GM19467 (cell line): ENCODE measurements at regions not wholly inside any gene's neighbourhood (a gene's known extent, or its start where the extent isn't known, plus 50 kb on each side); places are given as distances from the start of the nearest gene placed in this dataset.

ENCODE experiments used
- ATAC-seq: cut with Tn5 transposase; IDR thresholded peaks from one replicate; pipeline ENCODE4 v1.9.1; 2021; ENCODE audit warnings: mild to moderate bottlenecking, moderate library complexity; ENCODE audit not compliant: unreplicated experiment

DNA sequence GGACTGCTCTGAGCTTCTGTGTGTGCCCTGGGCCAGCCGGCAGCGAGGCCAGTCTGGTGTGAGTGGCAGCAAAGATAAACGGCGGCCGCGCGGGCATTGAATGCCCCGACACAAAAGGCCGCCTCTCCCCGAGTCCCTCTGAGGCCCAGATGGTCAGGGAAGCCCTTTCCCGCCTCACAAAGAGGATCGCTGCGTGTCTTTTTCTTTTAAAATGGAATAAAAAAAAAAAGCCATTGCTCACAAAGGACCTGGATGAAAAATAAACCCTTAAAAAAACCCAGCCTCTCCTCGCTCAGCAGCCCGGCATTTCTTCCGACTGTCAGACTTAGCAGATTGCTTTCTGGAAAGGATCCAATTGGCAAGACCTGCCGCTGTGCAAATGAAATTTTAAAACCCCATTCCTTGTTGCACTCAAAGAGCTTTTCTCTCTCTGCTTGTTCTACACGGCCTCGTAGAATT is 578.7 kb downstream of the BCOR start:
- ATAC-seq, result no peak

DNA sequence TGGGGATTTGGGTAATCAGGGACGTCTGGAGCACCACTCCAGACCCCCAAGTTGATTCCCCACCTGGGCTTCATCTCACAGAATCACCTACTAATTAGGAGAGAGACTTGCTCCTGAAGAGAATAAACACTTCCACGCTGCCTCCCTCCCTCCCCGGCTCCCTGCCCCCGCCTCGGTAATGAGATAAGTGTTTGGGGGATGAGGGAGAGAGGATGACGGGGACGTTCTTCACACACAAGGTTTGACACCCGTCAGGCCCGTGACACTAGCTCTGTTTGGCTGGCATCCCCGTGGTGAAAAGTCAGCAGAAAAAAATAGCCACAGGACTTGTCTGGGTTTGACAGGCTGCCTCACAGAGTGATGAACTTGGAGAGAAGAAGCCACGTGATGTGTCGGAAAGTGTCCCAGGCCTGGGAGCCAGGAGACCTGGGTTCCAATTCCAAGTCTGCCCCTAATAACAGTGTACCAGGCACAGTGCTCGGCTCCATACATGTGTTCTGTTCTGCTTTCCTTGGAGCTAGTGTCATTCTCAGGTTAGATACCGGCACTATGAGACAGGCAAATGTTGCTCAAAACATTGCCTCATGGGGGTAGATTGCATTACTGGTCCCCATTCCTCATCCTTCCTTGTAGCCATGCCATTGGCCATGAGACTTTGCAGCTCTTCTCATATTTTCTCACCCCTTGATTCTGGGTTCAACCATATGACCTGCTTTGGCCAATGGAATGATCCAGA is 578.0 kb downstream of the BCOR start:
- no peak for ATAC-seq

DNA sequence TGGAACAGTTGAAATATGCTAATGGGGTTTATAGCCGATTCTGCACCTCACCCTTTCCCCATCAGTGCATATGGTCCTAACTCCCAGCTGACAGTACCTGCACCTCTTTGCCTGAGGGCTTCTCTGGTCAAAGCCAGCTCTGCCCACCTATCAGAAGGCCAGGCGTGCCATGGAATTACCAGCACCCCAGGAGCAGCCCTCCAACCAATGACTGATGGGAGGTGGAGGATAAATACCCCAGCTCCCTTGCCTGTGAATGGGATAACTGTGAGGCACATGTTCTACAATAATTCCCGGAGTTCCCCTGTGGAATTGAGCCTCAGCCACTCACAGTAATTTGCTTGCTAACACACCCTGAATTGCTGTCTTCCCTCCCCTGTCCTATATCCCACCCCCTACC is 572.0 kb downstream of the BCOR start:
- no peak for ATAC-seq

DNA sequence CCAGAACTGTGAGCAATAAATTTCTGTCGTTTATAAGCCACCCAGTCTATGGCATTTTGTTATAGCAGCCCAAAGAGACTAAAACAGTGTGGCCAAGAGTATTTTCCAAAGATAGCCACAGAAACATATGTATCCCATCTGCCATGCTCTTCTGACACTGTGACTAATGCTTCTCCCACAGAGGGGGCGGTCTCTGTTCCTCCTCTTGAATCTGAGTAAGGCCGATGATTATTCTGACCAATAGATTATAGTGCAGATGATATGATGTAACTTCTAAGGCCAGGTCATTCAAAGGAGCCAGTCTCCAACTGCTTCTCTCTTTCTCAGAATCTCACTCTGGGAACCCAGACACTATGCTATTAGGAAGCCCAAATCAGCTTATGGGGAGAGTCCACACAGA is 570.7 kb downstream of the BCOR start:
- ATAC-seq, result no peak

DNA sequence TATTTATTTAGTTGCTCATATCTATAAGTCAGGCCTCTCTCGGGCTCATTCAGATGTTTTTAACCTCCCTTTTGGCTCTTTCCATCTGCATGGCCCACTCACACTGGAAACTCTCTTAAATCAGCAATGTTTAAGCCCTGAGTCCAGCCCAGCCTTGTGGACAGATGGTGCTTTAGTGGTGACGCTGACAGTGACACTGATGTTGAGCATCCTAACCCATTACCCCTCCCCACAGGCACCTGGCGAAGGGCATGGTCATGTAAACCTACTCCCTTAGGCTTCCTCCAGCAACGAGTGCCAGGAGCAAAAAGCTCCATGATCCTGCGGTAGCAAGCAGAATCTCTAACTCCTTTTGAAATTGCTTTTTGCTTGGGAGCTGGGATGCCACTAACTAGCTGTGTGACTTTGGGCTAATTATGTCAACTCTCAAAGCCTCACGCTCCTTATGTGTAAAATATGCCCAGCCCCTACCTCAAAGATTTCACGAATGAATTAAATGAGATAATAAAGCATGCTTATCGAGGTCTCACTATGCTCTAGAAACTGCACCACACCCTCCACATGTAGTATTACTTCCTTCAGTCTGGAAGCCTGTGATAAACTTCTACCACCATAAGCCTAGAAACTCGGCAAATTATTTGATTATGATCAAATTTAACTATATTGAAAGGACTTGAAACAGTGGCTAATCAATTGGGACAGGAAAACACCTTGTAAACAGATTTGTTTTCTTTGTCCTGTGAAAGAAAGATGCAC is 569.4 kb downstream of the BCOR start:
- no peak for ATAC-seq

DNA sequence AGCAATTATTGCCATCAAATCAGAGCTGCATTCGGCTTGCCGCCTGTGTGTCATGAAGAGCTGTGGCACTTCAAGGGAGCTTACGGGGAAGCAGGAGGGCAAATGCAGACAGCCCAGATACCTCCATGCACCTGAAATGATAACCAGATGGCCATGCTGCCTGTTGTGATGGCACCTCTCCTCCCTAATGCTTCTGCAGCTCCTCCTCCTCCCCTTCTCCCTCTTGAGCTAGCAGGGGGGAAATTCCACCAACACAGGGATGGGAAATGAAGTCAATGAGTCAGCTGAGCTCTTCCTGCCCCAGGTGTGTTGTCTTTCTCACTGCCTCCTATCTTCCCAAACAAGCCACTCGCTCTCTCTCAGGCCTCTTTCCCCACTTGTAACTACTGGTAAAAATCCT is 565.0 kb downstream of the BCOR start:
- no peak for ATAC-seq

DNA sequence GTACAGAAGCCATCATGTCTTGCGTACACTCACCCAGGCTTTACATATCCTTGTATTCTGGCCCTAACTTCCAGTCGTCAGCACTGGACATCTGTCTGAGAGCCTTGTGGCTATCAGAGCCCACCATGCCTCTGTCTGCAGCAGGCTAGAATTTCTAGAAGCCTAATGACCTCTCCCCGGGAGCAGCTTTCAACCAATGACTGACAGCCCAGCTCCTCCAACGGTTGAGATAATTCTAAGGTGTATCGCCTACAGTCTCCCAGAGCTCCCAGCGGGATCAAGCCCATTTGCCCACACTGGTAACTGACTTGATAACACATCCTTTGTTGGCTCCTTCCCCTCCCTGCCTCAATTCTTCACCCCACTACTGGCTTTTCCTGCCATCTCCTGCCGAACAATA is 562.8 kb downstream of the BCOR start:
- ATAC-seq, result no peak

DNA sequence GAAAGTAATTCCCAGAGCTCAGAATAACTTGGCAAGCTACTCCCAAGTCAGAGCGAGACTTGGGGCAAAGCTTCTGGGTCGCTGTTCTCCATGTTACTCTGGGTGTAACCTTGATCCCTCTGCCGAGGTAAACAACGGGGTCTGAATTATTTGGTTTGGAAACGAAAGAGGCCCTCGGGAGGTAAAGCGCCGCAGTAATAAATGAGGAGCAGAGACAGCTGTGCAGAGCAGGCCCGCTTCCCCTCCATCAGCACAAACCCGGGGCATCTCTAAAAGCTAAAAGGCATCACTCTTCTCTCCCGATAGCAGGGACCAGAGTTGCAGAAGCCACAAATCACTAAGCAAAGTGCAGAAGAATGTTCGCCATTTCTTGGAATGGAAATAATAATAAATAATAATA is 561.5 kb downstream of the BCOR start:
- ATAC-seq, result no peak

DNA sequence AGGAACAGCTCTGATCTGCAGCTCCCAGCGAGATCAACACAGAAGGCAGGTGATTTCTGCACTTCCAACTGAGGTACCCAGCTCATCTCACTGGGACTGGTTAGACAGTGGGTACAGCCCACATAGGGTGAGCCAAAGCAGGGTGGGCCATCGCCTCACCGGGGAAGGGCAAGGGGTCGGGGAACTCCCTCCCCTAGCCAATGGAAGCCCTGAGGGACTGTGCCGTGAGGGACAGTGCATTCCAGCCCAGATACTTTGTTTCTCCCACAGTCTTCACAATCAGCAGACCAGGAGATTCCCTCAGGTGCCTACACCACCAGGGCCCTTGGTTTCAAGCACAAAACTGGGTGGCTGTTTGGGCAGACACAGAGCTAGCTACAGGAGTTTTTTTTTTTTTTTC is 555.9 kb downstream of the BCOR start:
- ATAC-seq, result no peak

DNA sequence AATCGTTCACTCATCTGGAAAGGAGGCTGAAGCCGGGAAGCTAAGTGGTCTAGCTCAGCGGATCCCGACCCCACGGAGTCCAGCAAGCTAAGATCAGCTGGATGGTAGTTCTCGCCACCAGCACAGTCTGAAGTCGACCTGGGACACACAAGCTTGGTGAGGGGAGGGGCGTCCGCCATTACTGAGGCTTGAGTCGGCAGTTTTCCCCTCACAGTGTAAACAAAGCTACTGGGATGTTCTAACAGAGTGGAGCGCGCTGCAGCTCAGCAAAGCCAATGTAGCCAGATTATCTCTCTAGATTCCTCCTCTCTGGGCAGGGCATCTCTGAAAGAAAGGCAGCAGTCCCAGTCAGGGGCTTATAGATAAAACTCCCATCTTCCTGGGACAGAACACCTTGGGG is 555.4 kb downstream of the BCOR start:
- no peak for ATAC-seq

DNA sequence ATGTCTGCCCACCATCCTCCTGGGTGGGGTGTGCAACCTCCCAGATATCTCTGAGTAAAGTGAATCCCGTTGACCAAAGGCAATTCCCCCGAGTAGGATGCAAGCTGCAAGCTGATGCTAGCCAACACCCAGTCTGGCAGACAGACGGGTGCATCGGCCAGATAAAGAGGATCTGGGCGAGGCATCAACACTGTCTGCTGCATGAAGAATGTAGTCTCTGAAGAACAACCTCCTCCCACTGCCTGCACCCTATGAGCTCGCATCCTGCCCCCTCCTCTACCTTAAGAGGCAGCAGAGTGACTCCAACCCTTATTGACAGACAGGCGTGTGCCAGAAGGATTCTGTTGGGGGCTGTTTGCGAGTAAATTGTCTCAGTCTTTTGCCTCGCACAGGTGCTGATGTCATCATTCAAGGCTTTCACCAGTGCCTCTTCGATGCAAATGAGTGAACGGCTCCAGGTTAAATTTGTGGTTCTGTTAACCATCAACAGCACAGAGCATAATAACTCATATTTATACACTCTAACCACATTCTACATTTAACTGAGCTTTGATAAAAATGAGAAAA is 546.9 kb downstream of the BCOR start:
- ATAC-seq, result no peak

DNA sequence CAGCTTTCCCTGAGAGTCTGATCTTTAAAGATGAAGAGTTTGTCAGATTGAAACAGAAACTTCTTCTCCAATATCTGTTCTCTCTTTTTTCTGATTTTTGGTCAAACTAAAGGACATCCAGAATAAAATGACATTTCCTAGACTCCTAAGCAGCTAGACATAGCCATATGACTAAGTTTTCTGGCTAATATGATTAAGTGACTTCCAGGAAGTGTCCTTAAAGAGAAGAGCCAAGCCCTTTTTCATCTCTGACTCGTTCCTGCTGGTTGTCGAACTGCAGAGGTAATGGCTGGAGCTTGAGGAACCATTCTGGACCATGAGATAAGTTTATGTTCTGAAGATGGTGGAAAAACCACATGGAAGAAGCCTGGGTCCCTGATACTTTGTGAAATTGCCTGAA is 546.0 kb downstream of the BCOR start:
- ATAC-seq, result no peak

DNA sequence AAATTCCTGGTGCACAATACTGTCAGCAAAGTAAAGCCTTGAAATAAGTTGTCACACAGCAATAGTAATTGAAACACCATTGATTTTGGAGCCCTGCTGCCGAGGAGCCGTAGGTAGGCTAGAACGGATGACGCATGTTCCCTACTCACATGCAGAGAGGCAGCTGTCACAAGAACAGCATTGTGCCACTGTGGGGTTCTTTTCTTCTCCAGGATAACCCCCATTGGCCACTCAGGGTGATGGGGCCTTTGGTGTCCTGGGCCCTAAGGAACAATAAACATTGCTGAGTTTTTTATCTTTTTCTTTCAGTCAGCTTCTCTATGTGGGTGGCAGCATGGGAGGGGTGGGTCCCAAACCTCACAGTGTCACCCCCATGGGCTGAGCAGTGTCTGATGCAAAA is 542.3 kb downstream of the BCOR start:
- no peak for ATAC-seq

DNA sequence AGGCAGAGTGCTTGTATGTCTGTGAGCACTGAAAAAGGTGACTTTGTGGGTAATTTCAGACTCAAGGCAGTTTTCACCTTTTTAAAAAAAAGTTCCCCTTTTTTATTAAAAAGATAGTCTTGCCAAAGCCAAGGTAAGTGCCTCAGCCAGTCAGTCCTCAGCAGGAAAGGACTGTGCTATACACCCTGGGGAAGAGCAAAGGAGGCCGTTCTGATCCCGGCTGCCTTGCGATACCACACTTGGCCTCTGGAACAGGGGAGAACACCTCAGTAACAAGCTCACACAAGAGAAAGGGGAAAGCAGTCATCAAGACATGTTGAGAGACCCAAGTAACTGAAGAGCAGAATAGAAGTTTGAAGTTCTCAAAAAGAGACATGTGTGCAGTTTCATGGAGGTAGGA is 541.7 kb downstream of the BCOR start:
- ATAC-seq, result no peak

DNA sequence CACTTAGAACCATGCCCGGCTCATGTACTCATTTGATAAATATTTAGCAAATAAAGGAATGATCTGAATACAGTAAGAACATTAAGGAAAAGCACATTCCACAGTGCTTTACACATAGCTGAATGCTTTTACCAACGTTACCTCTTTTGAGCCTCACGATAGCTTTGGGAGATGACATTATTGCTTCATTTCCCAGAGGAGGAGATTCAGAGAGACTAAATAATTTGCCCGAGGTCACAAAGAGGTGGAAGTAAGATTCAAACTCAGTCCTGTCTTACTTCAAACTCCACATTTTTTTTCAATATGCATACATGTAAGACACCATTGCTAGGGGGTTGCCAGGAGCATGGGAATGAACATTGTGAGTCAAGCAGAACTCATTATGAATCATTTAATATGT is 538.5 kb downstream of the BCOR start:
- no peak for ATAC-seq

DNA sequence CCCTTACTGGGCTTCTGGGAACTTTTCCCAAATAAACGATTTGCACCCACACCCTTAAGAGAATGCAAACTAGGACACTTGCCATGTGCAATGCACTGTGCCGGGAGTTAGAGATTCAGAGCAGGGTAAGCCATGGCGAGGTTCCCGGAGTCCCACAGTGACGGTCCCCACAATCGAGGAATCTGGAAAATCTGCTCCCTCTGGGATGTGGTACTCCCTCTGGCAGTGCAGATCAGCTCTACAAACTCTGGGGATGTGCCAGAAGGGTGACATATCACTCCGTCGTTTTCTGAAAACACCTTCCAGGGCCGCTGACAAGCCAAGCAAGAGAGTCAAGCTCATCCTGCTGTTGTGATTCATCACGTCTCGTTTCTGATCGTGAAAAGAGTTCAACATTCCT is 537.5 kb downstream of the BCOR start:
- ATAC-seq, result no peak

DNA sequence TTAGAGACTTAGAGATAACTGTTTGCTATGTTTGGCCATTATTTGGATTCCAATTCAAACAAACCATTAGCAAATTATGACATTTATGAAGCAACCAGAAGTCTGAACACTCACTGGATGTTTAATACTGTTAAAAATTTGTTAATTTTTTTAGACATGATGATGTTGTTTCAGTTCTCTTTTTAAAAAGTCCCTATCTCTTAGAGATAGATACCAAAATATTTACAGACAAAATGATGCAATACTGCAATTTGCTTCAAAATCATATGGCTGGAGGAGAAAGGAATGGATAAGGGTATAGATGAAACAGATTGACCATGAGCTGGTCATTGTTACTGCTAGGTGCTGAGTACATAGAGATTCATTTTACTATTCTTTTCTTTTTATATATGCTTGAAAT is 534.6 kb downstream of the BCOR start:
- ATAC-seq, result no peak

DNA sequence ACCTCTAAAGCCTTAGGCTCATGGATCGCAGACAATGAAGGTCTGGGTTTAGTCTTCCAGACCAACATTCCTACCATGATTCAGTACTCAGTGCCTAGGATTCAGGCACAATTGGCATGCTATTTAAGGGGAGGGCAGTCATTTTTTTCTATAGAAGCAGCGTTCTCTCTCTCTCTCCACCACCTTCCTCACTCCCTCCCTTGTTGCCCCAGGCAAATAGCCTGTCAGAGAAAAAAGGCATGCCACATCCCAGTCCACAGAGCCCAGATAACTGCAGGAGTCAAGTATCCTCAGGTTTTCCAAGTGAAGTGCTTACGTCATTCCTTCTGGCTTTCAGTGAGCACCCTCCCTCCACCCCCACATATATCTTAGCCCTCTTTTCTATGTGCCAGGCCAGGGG is 533.0 kb downstream of the BCOR start:
- ATAC-seq, result no peak

DNA sequence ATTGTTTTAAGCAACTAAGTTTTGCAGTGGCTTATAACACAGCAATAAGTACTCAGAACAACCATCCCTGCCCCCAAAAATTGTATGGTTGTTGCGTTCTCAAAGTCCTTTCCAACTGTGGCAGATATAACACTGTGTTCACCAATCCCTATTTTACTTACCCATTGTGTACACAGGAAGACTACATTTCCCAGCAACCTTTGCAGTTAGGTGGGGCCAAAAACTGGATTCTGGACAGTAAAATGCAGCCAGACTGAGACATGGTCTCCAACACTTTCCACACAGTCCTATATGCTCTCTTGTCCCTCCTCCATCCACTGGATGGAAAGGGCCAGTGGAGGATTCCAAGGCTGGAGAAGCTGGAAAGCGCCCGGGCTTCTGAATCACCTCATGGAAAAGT is 523.6 kb downstream of the BCOR start:
- ATAC-seq, result no peak

DNA sequence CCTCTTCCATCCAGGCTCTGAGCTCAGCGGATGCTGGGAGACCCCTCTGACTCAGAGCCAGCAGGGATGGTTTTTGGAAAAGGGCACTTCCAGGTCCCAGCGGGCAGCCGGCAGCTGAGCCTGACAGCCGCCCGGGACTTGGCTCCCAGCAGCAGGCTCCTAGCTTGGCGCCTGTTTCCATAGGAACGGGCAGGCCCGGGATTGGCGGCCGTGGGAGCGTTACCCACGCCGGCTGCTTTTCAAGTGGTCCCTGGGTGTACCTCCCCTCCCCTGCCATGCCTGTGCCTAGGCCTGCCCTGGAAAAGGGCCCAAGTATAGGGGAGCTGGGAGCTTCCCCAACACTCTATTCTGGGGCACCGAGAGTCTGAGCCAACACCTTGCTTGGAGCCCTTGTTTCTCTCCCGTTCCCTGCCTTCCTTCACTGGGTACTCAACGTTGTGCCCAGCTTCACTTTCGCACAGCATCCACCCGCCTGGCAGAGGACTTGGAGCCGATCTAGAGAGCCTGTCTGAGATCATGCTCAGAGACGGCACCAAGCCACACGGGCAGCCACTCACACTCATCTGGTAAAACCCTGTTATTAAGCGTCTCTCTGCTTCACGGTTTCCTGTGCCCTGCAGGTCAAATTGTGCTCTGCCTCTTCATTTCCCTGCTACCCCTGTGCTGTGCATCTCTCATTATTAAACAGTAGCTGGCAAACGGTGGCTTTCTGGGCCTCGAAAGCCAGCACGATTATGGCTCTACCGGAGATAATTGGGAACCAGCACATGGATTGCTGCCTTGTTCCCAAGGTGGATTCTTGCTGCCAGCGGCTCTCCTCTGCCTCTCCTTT is 521.5 kb downstream of the BCOR start:
- ATAC-seq, result no peak

DNA sequence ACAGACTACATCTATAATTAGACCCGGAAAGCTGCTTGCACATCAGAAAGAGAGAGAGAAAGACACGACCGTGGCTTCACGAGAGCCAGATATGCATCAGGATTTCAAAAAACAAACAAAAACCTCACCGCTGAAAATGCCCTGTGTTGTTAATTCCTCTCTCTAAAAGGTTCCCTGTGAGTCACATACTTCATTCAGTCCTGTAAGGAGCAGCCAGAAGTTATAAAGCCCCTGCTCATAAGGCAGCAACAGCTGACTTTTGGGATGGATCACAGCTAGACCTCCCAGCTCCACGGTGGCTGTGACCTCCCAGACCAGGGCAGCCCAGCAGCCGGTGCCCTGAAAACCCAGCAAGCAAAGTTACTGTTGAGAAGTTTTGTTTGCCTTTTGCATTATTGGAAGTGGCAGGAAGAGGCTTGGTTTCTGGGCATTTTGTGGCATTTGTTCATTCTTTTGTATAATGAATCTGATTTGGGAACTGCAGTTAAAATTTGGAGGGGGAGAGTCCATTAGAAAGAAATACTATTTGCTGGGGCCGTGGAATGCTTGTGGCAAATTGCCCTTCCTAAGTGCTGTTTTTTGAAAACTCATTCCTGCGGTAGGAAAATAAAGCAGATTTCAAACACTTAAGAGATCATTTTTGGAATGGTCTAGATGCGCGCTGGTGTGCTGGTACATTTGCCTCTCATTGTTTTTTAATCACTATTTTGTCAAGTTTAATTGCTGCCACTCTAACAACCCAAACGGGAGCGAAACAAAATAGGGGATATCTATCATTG is 520.4 kb downstream of the BCOR start:
- no peak for ATAC-seq
